GM23248 (cell line): ENCODE measurements at regions not wholly inside any gene's neighbourhood (a gene's known extent, or its start where the extent isn't known, plus 50 kb on each side); places are given as distances from the start of the nearest gene placed in this dataset.

ENCODE experiments used
- EZH2 ChIP-seq: fragments of 200-600 bp; sonication (generic); IDR thresholded peaks from 2 replicates; pipeline ENCODE4 v1.6.1; 2018; ENCODE audit warnings: antibody characterized with exemption, mild to moderate bottlenecking; ENCODE audit not compliant: insufficient read depth, poor library complexity, severe bottlenecking
- EZH2phosphoT487 ChIP-seq: fragments of 200-600 bp; sonication (generic); IDR thresholded peaks from 2 replicates; pipeline ENCODE4 v1.6.1; 2018; ENCODE audit warnings: antibody characterized with exemption, moderate library complexity, mild to moderate bottlenecking, low read depth; ENCODE audit not compliant: insufficient read depth

DNA sequence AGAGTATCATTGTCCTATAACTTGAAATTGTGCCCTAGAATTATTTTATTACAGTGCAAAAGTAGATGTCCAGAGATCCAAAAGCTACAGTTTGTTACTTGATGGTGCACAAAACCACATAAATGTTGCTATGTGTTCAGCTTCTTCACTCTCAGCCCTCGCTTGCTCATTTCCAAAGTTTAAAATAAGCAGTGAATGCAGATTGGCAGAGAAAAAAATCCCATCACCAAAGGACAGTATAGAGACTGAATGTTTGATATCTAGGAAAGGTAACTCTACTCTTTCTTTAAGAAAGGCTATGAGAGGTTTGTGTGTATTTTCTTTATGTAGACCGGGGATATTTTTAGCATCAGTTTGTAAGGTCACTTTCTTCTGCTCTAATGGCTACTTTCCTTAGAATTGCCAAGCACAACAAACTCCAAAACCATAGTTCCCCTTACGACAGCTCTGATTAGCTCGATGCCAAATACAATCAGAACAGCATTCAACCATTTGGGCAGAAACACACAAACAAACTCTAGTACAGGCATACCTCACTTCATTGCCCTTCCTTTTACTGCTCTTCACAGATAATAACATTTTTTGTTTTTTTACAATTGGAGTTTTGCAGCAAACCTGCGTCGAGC lies 164.1 kb upstream of the CCDC54 start:
- no peak for TF ChIP-seq EZH2
- no peak for TF ChIP-seq EZH2phosphoT487
